RWPE1 (cell line): ENCODE measurements at regions not wholly inside any gene's neighbourhood (a gene's known extent, or its start where the extent isn't known, plus 50 kb on each side); places are given as distances from the start of the nearest gene placed in this dataset.
"Not testable (repeated sequence)": the region's sequence is repeated elsewhere in the genome, so short reads cannot be mapped to it uniquely, and the experiment has no call there.

Source experiments
- CTCF ChIA-PET: fragments of 350-600 bp; sonication (Branson Sonifier 250); formaldehyde crosslinking; extraction: SDS; loops from one replicate; lab custom pipeline; 2021; lab: Yijun Ruan, JAX
- POLR2A ChIA-PET: fragments of 400-600 bp; formaldehyde crosslinking; extraction: SDS; loops from one replicate; lab custom pipeline; 2020; ENCODE audit warnings: antibody characterized with exemption; ENCODE audit not compliant: low non-redundant PET; lab: Yijun Ruan, JAX
- DNase-seq: peaks from one replicate; pipeline ENCODE4 v3.0.0; 2012; ENCODE audit warnings: low spot score
- H3K27ac ChIP-seq: fragments of 450-650 bp; 2 replicates; pipeline ENCODE4 v1.5.1; 2017
- CTCF ChIP-seq: fragments of 450-650 bp; conservative IDR thresholded peaks from 2 replicates; pipeline ENCODE4 v1.5.1; 2017; ENCODE audit warnings: low read depth, mild to moderate bottlenecking

DNA sequence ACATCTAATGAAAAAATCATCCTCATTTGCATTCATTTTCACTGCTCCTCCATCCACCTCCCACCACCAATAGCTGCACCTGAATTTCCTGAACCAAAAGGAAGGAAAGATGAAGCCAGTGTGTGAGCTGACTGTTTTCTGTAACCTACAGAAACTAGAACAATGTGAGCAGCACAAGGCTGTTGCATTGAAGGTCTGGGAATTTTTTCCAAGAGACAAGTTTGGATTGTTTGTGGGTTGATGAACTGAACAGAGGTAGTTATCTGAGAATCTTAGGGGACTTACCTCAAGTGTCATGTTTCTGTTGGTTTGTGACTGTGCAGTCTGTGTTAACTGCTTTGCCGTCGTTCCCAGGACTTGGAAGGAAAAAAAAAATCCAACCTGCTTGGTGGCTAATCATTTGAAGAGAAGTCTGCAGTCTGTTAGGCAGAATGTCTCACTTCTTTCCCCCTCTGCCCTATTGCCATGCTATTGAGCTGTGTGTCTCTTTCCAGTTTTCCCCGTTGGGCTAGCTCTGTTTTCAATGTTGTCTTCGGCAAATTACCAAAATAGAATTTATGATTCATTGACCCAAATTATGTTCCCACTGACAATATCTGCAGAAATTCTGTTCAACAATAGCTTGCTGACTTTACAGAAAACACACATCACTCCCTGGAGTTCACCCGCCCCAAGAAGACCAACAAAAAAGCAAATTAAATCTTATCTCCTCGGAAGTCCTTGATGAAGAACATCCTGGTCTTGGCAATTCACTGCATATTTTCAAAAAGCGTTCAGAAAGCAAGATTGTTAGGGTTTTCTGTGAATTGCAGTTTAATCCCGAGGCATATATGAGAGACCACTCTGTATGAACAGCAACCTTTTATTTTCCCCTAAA lies 76.0 kb downstream of the SC5D start:
- DNase-seq = no peak
- H3K27ac ChIP-seq = no peak overlapping the region
- no peak for TF ChIP-seq CTCF
- ChIA-PET POLR2A (no interaction called here), CTCF (interaction anchor here (0.6 to 1.0 kb wide), 4 partner anchors 9 to 270 kb away, joined by 3 to 6 read pairs (median 4); no protein-coding TSS in a partner anchor)

- no peak for TF ChIP-seq CTCF
- POLR2A ChIA-PET = no interaction called here
- no peak for DNase-seq
- H3K27ac ChIP-seq = no peak overlapping the region
- CTCF ChIA-PET = no interaction called here
Measured at GRCh38 chr11:121369366-121369765, 76.8 kb downstream of the SC5D start.

DNA sequence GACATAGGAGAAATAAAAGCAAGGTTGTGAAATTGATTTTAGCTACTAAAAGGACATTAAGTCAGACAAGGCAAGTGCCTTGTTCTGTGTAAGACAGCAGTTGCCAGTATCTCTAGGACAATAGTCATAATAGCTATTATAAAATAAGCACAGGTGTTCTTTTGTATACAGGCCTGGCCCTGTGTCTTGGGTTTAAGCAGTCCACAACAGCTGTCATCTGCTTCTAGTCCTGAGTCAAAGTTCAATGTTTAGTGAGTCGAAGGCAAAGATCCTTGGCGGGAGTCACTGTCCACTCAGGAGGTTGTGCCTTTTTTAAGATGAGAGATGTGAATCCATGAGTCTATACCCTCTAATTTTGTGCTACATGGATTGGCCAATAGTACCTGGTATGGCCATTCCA lies 79.5 kb downstream of the SC5D start:
- CTCF ChIA-PET = no interaction called here
- TF ChIP-seq CTCF = no peak
- DNase-seq = no peak

GRCh38 chr11:121372671-121373429 lies 79.3 kb upstream of the SORL1 start:
- ChIA-PET CTCF (no interaction called here), POLR2A (no interaction called here)
- no peak for DNase-seq
- no peak for TF ChIP-seq CTCF
- no peak overlapping the region for H3K27ac ChIP-seq

More for the DNA sequence above, 79.5 kb downstream of the SC5D start:
- POLR2A ChIA-PET = no interaction called here
- no peak overlapping the region for H3K27ac ChIP-seq

DNA sequence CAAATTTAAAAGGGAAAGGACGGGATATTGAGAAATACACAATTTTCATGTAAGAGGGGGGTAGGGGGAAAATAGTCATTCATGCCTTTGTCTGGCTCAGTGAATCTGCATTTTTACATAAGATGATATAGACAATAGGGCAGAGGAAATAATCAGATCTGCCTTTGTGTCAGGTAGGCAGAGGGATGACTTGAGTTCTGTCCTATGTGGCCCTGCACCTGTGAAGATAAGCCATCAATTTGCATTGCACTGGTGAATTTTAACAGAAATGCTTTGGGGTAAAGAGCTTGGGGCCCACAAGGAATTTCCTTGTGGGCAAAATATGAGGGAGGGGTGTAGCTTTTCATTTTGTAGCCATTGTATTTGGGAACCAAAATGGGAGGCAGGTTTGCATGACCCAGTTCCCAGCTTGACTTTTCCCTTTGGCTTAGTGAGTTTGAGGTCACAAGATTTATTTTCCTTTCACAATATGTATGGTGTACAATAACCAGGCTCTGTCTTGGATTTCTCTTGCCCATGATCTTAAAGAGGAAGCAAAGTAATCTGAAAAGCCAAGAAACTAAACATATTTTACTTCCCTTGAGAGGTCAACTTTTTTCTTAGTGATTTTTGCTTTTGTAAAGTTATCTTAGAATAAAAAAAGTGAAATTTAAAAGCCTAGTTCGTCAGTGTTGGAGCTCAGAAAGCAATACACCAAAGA lies 77.7 kb upstream of the SORL1 start:
- ChIA-PET CTCF (no interaction called here), POLR2A (no interaction called here)
- no peak for TF ChIP-seq CTCF
- no peak overlapping the region for H3K27ac ChIP-seq
- no peak for DNase-seq

DNA sequence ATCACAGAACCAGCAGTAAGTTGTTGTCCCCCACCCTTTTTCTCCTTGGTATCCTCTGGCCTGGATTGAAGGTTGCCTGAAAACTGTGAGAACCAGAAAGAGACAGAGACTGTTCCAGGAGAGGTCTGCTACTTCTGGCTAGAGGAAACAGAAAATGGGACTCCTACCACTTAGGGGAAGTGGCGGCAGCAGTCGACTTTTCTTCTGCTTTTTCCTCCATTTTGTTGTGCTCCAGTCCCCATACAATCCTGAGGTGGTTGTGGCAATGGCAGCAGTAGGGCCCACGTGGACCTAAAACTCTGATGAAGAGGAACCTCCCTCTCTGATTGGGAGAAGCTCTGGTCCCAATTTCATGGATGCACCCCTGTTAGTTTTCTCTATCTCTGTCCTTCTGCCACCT lies 76.0 kb upstream of the SORL1 start:
- no peak for TF ChIP-seq CTCF
- ChIA-PET CTCF (no interaction called here), POLR2A (no interaction called here)
- DNase-seq = no peak
- H3K27ac ChIP-seq = no peak overlapping the region

DNA sequence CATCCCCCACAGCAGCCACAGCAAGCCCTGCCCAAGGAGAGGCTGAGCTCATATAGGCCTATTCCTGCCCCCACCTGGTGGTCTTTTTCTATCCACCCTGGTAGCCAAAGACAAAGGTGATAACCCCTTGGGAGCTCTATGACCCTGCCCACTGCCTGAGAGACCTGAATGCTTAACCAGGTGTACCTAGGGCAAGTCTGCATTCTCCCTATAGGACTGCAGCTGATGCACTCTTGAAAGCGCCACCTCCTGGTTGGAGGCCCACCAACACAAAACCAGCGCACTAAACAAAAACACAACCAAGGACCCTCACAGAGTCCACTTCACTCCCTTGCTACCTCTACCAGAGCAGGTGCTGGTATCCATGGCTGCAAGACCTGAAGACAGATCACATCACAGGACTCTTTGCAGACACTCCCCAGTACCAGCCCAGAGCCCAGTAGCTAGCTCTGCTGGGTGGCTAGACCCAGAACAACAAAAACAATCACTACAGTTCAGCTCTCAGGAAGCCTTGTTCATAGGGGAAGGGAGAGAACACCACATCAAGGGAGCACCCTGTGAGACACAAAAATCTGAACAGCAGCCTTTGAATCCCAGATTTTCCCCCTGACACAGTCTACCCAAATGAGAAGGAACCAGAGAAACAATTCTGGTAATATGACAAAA lies 72.8 kb upstream of the SORL1 start:
- DNase-seq, POLR2A ChIA-PET, H3K27ac ChIP-seq: not testable (repeated sequence)
- CTCF ChIA-PET = interaction anchor here (0.6 to 0.7 kb wide), 3 partner anchors 16 to 874 kb away, joined by 3 to 9 read pairs (median 3); no protein-coding TSS in a partner anchor
